ENCODE measurements at regions not wholly inside any gene's neighbourhood (a gene's known extent, or its start where the extent isn't known, plus 50 kb on each side); places are given as distances from the start of the nearest gene placed in this dataset.

- no peak overlapping the region for H3K27ac ChIP-seq
- TF ChIP-seq CTCF (conservative IDR thresholded peaks at IDR 0.05): no peak
- no peak for TF ChIP-seq ZFX (IDR thresholded peaks at IDR 0.05)
Observed at GRCh38 chr11:103773537-103773936, 262.9 kb upstream of the DDI1 start.

- H3K27ac ChIP-seq: no peak overlapping the region
- TF ChIP-seq ZFX (IDR thresholded peaks at IDR 0.05) (no peak), CTCF (conservative IDR thresholded peaks at IDR 0.05) (no peak)
Observed at GRCh38 chr11:103779054-103779453, 257.4 kb upstream of the DDI1 start.

GRCh38 chr11:103789952-103790351 is 246.5 kb upstream of the DDI1 start:
- no peak overlapping the region for H3K27ac ChIP-seq
- no peak for TF ChIP-seq CTCF (conservative IDR thresholded peaks at IDR 0.05)
- TF ChIP-seq ZFX (IDR thresholded peaks at IDR 0.05): no peak

GRCh38 chr11:103792981-103793468 is 243.4 kb upstream of the DDI1 start:
- TF ChIP-seq ZFX (IDR thresholded peaks at IDR 0.05) (no peak), CTCF (conservative IDR thresholded peaks at IDR 0.05) (no peak)
- no peak overlapping the region for H3K27ac ChIP-seq

GRCh38 chr11:103794262-103794661 is 242.2 kb upstream of the DDI1 start:
- H3K27ac ChIP-seq: no peak overlapping the region
- no peak for TF ChIP-seq ZFX (IDR thresholded peaks at IDR 0.05)
- TF ChIP-seq CTCF (conservative IDR thresholded peaks at IDR 0.05): no peak

- H3K27ac ChIP-seq: no peak overlapping the region
Observed at GRCh38 chr11:103798026-103798425, 238.4 kb upstream of the DDI1 start.

GRCh38 chr11:103798446-103798845 is 238.0 kb upstream of the DDI1 start:
- H3K27ac ChIP-seq: no peak overlapping the region
- TF ChIP-seq CTCF (conservative IDR thresholded peaks at IDR 0.05) (no peak), ZFX (IDR thresholded peaks at IDR 0.05) (no peak)

More at GRCh38 chr11:103798026-103798425, 238.4 kb upstream of the DDI1 start:
- no peak for TF ChIP-seq ZFX (IDR thresholded peaks at IDR 0.05)
- no peak for TF ChIP-seq CTCF (conservative IDR thresholded peaks at IDR 0.05)
